ENCODE measurements at regions not wholly inside any gene's neighbourhood (a gene's known extent, or its start where the extent isn't known, plus 50 kb on each side); places are given as distances from the start of the nearest gene placed in this dataset.

DNA sequence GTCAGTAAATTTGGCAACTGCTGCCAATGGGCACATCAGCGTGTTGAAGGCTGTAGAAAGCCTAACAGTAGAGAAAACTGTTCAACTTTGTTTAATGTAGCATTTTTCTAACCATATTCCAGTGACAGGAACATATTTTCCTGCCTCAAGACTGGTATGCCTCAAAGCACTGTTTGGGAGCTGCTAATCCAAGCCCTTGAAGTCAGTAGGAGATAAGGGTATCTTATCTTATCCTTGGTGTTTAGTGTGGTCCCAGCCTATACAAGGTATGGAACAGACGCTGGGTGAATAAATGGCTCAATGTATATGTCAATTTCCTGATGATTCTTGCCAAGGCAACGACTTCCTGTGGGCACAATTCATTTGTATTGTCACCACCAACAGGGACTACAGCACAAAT lies 97.5 kb upstream of the CREB5 start:
- ChIA-PET POLR2A (no interaction called here), CTCF (ENCODE audit: low intra/inter-chr PET ratio) (no interaction called here)
- Histone ChIP-seq H3K9me3 (replicated peaks; ENCODE audit: control insufficient read depth, insufficient read depth, low read depth, low read length) (no peaks in the 10 kb centered on the region), H3K4me3 (no peak overlapping the region), H3K9me1 (ENCODE audit: control insufficient read depth, insufficient read depth, low read length) (no peaks in the 10 kb centered on the region), H3K27me3 (ENCODE audit: control insufficient read depth in 2 of 2, insufficient read depth in 2 of 2, low read length in 2 of 2) (peaks cover 4 to 29% of the 10 kb centered on the region in 2 experiments; a peak in 3 of 5 replicates), H4K20me1 (replicated peaks; ENCODE audit: control insufficient read depth, insufficient read depth, low read length) (no peaks in the 10 kb centered on the region), H3K9ac (ENCODE audit: insufficient read depth in 1 of 2, low read depth in 2 of 2, low read length in 2 of 2) (no peak overlapping the region), H2AFZ (ENCODE audit: low read depth, low read length) (no peak overlapping the region), H3K79me2 (ENCODE audit: control insufficient read depth, insufficient read depth, low read length) (no peaks in the 10 kb centered on the region), H3K27ac (ENCODE audit: extremely low read depth, low read depth, low read length) (no peak overlapping the region), H3K4me1 (replicated peaks in 1 of 2; ENCODE audit: control insufficient read depth in 2 of 2, insufficient read depth in 2 of 2, low read length in 2 of 2) (no peaks in the 10 kb centered on the region), H3K4me2 (ENCODE audit: insufficient read depth, low read length) (no peak overlapping the region), H3K36me3 (ENCODE audit: control insufficient read depth, insufficient read depth, low read length) (no peaks in the 10 kb centered on the region)
- no peak for DNase-seq (ENCODE audit: extremely low read depth in 1 of 4, low spot score in 3 of 4)
- BruUV-seq (replicated peaks), result no TSS peak
- no peak for TF ChIP-seq ZNF217 (CRISPR knock-in tag; IDR thresholded peaks at IDR 0.05)
- no peak for TF ChIP-seq SAFB (IDR thresholded peaks at IDR 0.05; ENCODE audit: borderline replicate concordance, low read depth, low read length)
- TF ChIP-seq KDM1A (IDR thresholded peaks at IDR 0.05), result no peak
- no peak for TF ChIP-seq NCOA2 (IDR thresholded peaks at IDR 0.05; ENCODE audit: partially characterized antibody in 2 of 2)
- TF ChIP-seq ZNF140 (CRISPR knock-in tag; IDR thresholded peaks at IDR 0.05), result no peak
- no peak for TF ChIP-seq TARDBP (IDR thresholded peaks at IDR 0.05)
- TF ChIP-seq HDGF (IDR thresholded peaks at IDR 0.05), result no peak
- TF ChIP-seq, protein P1, sequence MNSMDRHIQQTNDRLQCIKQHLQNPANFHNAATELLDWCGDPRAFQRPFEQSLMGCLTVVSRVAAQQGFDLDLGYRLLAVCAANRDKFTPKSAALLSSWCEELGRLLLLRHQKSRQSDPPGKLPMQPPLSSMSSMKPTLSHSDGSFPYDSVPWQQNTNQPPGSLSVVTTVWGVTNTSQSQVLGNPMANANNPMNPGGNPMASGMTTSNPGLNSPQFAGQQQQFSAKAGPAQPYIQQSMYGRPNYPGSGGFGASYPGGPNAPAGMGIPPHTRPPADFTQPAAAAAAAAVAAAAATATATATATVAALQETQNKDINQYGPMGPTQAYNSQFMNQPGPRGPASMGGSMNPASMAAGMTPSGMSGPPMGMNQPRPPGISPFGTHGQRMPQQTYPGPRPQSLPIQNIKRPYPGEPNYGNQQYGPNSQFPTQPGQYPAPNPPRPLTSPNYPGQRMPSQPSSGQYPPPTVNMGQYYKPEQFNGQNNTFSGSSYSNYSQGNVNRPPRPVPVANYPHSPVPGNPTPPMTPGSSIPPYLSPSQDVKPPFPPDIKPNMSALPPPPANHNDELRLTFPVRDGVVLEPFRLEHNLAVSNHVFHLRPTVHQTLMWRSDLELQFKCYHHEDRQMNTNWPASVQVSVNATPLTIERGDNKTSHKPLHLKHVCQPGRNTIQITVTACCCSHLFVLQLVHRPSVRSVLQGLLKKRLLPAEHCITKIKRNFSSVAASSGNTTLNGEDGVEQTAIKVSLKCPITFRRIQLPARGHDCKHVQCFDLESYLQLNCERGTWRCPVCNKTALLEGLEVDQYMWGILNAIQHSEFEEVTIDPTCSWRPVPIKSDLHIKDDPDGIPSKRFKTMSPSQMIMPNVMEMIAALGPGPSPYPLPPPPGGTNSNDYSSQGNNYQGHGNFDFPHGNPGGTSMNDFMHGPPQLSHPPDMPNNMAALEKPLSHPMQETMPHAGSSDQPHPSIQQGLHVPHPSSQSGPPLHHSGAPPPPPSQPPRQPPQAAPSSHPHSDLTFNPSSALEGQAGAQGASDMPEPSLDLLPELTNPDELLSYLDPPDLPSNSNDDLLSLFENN (IDR thresholded peaks at IDR 0.05; ENCODE audit: low read depth in 2 of 2, low read length in 2 of 2), result no peak
- no peak for TF ChIP-seq KAT7 (CRISPR knock-in tag; IDR thresholded peaks at IDR 0.05; ENCODE audit: borderline replicate concordance)
- TF ChIP-seq TFAM (CRISPR knock-in tag; conservative IDR thresholded peaks at IDR 0.05), result no peak
- TF ChIP-seq SNIP1 (IDR thresholded peaks at IDR 0.05; ENCODE audit: low read depth), result no peak
- TF ChIP-seq, protein P2, sequence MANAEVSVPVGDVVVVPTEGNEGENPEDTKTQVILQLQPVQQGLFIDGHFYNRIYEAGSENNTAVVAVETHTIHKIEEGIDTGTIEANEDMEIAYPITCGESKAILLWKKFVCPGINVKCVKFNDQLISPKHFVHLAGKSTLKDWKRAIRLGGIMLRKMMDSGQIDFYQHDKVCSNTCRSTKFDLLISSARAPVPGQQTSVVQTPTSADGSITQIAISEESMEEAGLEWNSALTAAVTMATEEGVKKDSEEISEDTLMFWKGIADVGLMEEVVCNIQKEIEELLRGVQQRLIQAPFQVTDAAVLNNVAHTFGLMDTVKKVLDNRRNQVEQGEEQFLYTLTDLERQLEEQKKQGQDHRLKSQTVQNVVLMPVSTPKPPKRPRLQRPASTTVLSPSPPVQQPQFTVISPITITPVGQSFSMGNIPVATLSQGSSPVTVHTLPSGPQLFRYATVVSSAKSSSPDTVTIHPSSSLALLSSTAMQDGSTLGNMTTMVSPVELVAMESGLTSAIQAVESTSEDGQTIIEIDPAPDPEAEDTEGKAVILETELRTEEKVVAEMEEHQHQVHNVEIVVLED (CRISPR knock-in tag; IDR thresholded peaks at IDR 0.05), result no peak
- TF ChIP-seq CEBPG (CRISPR knock-in tag; IDR thresholded peaks at IDR 0.05), result no peak
- no peak for TF ChIP-seq CEBPG (tag; conservative IDR thresholded peaks at IDR 0.05 in 1 of 2, IDR thresholded peaks at IDR 0.05 in 1 of 2)
- no peak for ATAC-seq
- in situ Hi-C loops (cut with MboI), result no loop called here
- no peak for FAIRE-seq
- 2% methylated on average over 3 of the region's 3 CpGs for WGBS (ENCODE audit: insufficient coverage, low coverage, missing lambda C conversion rate)
- intact Hi-C loops (cut with micrococcal nuclease), result no loop called here
